Activated CD8-positive, alpha-beta memory T cell treated with anti-CD3 and anti-CD28 coated beads for 1 hour (primary cell): ENCODE measurements at regions not wholly inside any gene's neighbourhood (a gene's known extent, or its start where the extent isn't known, plus 50 kb on each side); places are given as distances from the start of the nearest gene placed in this dataset.
"Not testable (repeated sequence)": the region's sequence is repeated elsewhere in the genome, so short reads cannot be mapped to it uniquely, and the experiment has no call there.

Source experiments
- DNase-seq, 2 donors: peaks; one replicate each; pipeline ENCODE4 v3.0.0-alpha.2; 2020; ENCODE audit warnings: low read depth in 1 of 2; ENCODE audit errors: extremely low read depth in 1 of 2

GRCh38 chr4:17436047-17436749 is 75.7 kb downstream of the QDPR start:
- not testable (repeated sequence) for DNase-seq

- no peak for DNase-seq
Observed at GRCh38 chr4:17433827-17434226, 78.1 kb downstream of the QDPR start.

- no peak for DNase-seq
Observed at GRCh38 chr4:17427991-17428390, 83.9 kb downstream of the QDPR start.

GRCh38 chr4:17426222-17426621 is 85.7 kb downstream of the QDPR start:
- no peak for DNase-seq

- DNase-seq: no peak
Observed at GRCh38 chr4:17418010-17418409, 93.9 kb downstream of the QDPR start.

- DNase-seq: no peak
Observed at GRCh38 chr4:17414392-17414791, 97.5 kb downstream of the QDPR start.

- DNase-seq: no peak
Observed at GRCh38 chr4:17400686-17401085, 111.2 kb downstream of the QDPR start.

GRCh38 chr4:17398805-17399204 is 113.1 kb downstream of the QDPR start:
- no peak for DNase-seq

GRCh38 chr4:17398035-17398434 is 113.9 kb downstream of the QDPR start:
- no peak for DNase-seq

- DNase-seq: no peak
Observed at GRCh38 chr4:17397611-17398010, 114.3 kb downstream of the QDPR start.

- DNase-seq: no peak
Observed at GRCh38 chr4:17385403-17385802, 126.5 kb downstream of the QDPR start.

GRCh38 chr4:17380347-17380746 is 131.5 kb downstream of the QDPR start:
- no peak for DNase-seq

- DNase-seq: no peak
Observed at GRCh38 chr4:17376205-17376604, 135.7 kb downstream of the QDPR start.

GRCh38 chr4:17373666-17374065 is 138.2 kb downstream of the QDPR start:
- DNase-seq: no peak

- no peak for DNase-seq
Observed at GRCh38 chr4:17370818-17371217, 141.1 kb downstream of the QDPR start.

GRCh38 chr4:17368408-17368807 is 143.5 kb downstream of the QDPR start:
- no peak for DNase-seq

- no peak for DNase-seq
Observed at GRCh38 chr4:17367201-17367600, 144.7 kb downstream of the QDPR start.

GRCh38 chr4:17366496-17366895 is 145.4 kb downstream of the QDPR start:
- DNase-seq: no peak

GRCh38 chr4:17362430-17362829 is 149.5 kb downstream of the QDPR start:
- DNase-seq: no peak

- DNase-seq: no peak
Observed at GRCh38 chr4:17358241-17358640, 153.6 kb downstream of the QDPR start.

- no peak for DNase-seq
Observed at GRCh38 chr4:17356926-17357325, 155.0 kb downstream of the QDPR start.

GRCh38 chr4:17352357-17352756 is 159.5 kb downstream of the QDPR start:
- DNase-seq: no peak

- no peak for DNase-seq
Observed at GRCh38 chr4:17347445-17347844, 164.4 kb downstream of the QDPR start.
